Activated CD4-positive, alpha-beta T cell treated with anti-CD3 and anti-CD28 coated beads, Interleukin-2, amount 50 U/mL, for 24 hours (primary cell): ENCODE measurements at regions not wholly inside any gene's neighbourhood (a gene's known extent, or its start where the extent isn't known, plus 50 kb on each side); places are given as distances from the start of the nearest gene placed in this dataset.

Experiments used
- DNase-seq, 2 donors: peaks; one replicate each; pipeline ENCODE4 v3.0.0-alpha.2; 2020; ENCODE audit warnings: low read depth in 1 of 2, low spot score in 1 of 2

- DNase-seq = no peak
Measured at GRCh38 chr3:1036207-1036826, 56.5 kb upstream of the CNTN6 start.

DNA sequence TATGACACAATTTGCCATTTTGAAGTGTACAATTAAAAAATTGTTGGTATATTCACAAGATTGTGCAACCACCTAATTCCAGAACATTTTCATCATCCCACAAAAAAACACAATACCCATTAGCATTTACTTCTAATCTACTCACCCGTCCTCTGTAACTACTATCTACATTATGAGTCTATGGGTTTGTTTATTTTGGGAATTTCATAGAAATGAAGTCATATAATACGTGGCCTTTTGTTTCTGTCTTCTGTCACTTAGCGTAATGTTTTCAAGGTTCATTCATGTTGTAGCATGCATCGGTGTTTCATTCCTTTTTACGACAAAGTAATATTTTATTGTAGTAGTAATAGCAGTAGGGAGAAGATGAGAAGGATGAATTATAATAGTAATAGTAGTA lies 55.2 kb upstream of the CNTN6 start:
- no peak for DNase-seq
